HepG2 (cell line): ENCODE measurements at regions not wholly inside any gene's neighbourhood (a gene's known extent, or its start where the extent isn't known, plus 50 kb on each side); places are given as distances from the start of the nearest gene placed in this dataset.

Experiments used
- ATAC-seq: fragments of 200-7000 bp; cut with Tn5 transposase; 3 replicates; pipeline ENCODE4 v1.9.1; 2020; ENCODE audit warnings: mild to moderate bottlenecking, moderate library complexity
- BruUV-seq: library from RNA; stranded (reverse); fragments of 400-500 nt; replicated peaks from 2 replicates; lab custom pipeline; 2021; lab: Mats Ljungman, UMichigan
- CTCF ChIA-PET: fragments of 300-600 bp; formaldehyde crosslinking; extraction: SDS; loops from one replicate; lab custom pipeline; 2021; ENCODE audit warnings: low total read pairs, inconsistent platforms, low intra/inter-chr PET ratio; lab: Yijun Ruan, JAX
- POLR2A ChIA-PET: fragments of 350-600 bp; sonication (Branson Sonifier 250); formaldehyde crosslinking; loops from one replicate; lab custom pipeline; 2020; ENCODE audit warnings: antibody characterized with exemption, inconsistent platforms; lab: Yijun Ruan, JAX
- DNase-seq: peaks from one replicate; pipeline ENCODE4 v3.0.0-alpha.2; 2015; ENCODE audit warnings: low spot score
- FAIRE-seq: peaks from 3 replicates; lab custom pipeline; 2011; peaks lifted over from hg19 to GRCh38; lab: Jason Lieb, UNC
- H2AFZ ChIP-seq: one replicate; pipeline ENCODE4 v1.6.1; 2011; ENCODE audit warnings: low read length, inconsistent platforms
- H3K27ac ChIP-seq: fragments of 300-600 bp; 3 replicates; pipeline ENCODE4 v1.8.0; 2011; ENCODE audit warnings: mixed run types, mild to moderate bottlenecking, mixed read lengths, low read length, inconsistent platforms; ENCODE audit not compliant: insufficient read depth; ENCODE audit errors: extremely low read length
- H3K27me3 ChIP-seq, 2 experiments: fragments of 200-600 bp in 1 of 2; 2 replicates in 1 of 2; 3 replicates in 1 of 2; pipeline versions ENCODE4 v1.6.0 to v1.8.0; 2011; ENCODE audit warnings: low read length in 2 of 2, mild to moderate bottlenecking in 2 of 2, moderate library complexity in 2 of 2, inconsistent platforms in 1 of 2; ENCODE audit not compliant: insufficient read depth in 2 of 2, control insufficient read depth in 1 of 2
- H3K36me3 ChIP-seq, 2 experiments: fragments of 200-600 bp in 1 of 2; replicated peaks in 1 of 2; 2 replicates in 1 of 2; 3 replicates in 1 of 2; pipeline versions ENCODE4 v1.5.1 to v1.8.0; 2011; ENCODE audit warnings: low read length in 2 of 2, inconsistent platforms in 1 of 2; ENCODE audit not compliant: insufficient read depth in 2 of 2, control insufficient read depth in 1 of 2
- H3K4me1 ChIP-seq: 2 replicates; pipeline ENCODE4 v1.5.1; 2012; ENCODE audit warnings: low read length, inconsistent platforms; ENCODE audit not compliant: insufficient read depth
- H3K4me2 ChIP-seq: 2 replicates; pipeline ENCODE4 v1.6.0; 2011; ENCODE audit warnings: low read depth, low read length, inconsistent platforms
- H3K4me3 ChIP-seq, 3 experiments: fragments of 200-600 bp in 1 of 3; sonication (generic), shearing (Covaris generic) in 1 of 3; replicated peaks in 1 of 3; 2 replicates each; pipeline ENCODE4 v1.5.1; 2011 to 2016; ENCODE audit warnings: low read length in 3 of 3, inconsistent platforms in 2 of 3, low read depth in 2 of 3, mild to moderate bottlenecking in 2 of 3, control low read depth in 1 of 3, mixed read lengths in 1 of 3; ENCODE audit not compliant: insufficient read depth in 1 of 3
- H3K79me2 ChIP-seq: one replicate; pipeline ENCODE4 v1.6.1; 2011; ENCODE audit warnings: low read length, inconsistent platforms; ENCODE audit not compliant: insufficient read depth
- H3K9ac ChIP-seq: 2 replicates; pipeline ENCODE4 v1.6.0; 2011; ENCODE audit warnings: mild to moderate bottlenecking, low read depth, low read length, inconsistent platforms; ENCODE audit not compliant: insufficient read depth
- H3K9me3 ChIP-seq: 2 replicates; pipeline ENCODE4 v1.5.1; 2012; ENCODE audit warnings: mild to moderate bottlenecking, low read length
- H4K20me1 ChIP-seq: 2 replicates; pipeline ENCODE4 v1.6.0; 2011; ENCODE audit warnings: inconsistent platforms, mild to moderate bottlenecking, low read length, moderate library complexity; ENCODE audit not compliant: insufficient read depth
- CCDC6 ChIP-seq: sonication (generic); formaldehyde crosslinking; IDR thresholded peaks from 2 replicates; pipeline ENCODE4 v1.8.1; 2022; ENCODE audit warnings: mild to moderate bottlenecking, missing genetic modification reagents, moderate library complexity
- CTCF ChIP-seq: sonication (generic); formaldehyde crosslinking; IDR thresholded peaks from 2 replicates; pipeline ENCODE4 v1.5.0; 2020; ENCODE audit warnings: mild to moderate bottlenecking, missing genetic modification reagents, moderate library complexity
- GABPB1 ChIP-seq: IDR thresholded peaks from 2 replicates; pipeline ENCODE4 v1.6.1; 2016; ENCODE audit warnings: mild to moderate bottlenecking, missing genetic modification reagents, moderate library complexity, missing compliant biosample characterization
- PCBP1 ChIP-seq: fragments of 200-400 bp; formaldehyde crosslinking; IDR thresholded peaks from 2 replicates; pipeline ENCODE4 v1.6.1; 2017; ENCODE audit warnings: mild to moderate bottlenecking, low read depth, low read length, borderline replicate concordance
- SIN3A ChIP-seq: IDR thresholded peaks from 2 replicates; pipeline ENCODE4 v1.6.1; 2011; ENCODE audit warnings: low read depth, mild to moderate bottlenecking, control low read depth, low read length, borderline replicate concordance
- SMARCE1 ChIP-seq: fragments of 450-650 bp; IDR thresholded peaks from 2 replicates; pipeline ENCODE4 v1.6.1; 2017; ENCODE audit warnings: borderline replicate concordance
- SNRNP70 ChIP-seq: fragments of 200-400 bp; formaldehyde crosslinking; IDR thresholded peaks from 2 replicates; pipeline ENCODE4 v1.6.1; 2017; ENCODE audit warnings: mild to moderate bottlenecking, low read depth, low read length, moderate library complexity
- TRIM24 ChIP-seq: sonication (generic); formaldehyde crosslinking; IDR thresholded peaks from 2 replicates; pipeline ENCODE4 v1.8.0; 2022; ENCODE audit warnings: mild to moderate bottlenecking, missing genetic modification reagents
- ZBTB26 ChIP-seq: IDR thresholded peaks from 2 replicates; pipeline ENCODE4 v1.6.1; 2016; ENCODE audit warnings: missing compliant biosample characterization, missing genetic modification reagents, borderline replicate concordance
- ZBTB3 ChIP-seq: sonication (generic); formaldehyde crosslinking; IDR thresholded peaks from 2 replicates; pipeline ENCODE4 v1.4.0; 2020; ENCODE audit warnings: low read depth, mild to moderate bottlenecking, moderate library complexity, missing genetic modification reagents, borderline replicate concordance
- ZNF180 ChIP-seq: sonication (generic); formaldehyde crosslinking; IDR thresholded peaks from 2 replicates; pipeline ENCODE4 v1.4.0; 2020; ENCODE audit warnings: low read depth, missing genetic modification reagents, borderline replicate concordance
- ZNF451 ChIP-seq: sonication (generic); formaldehyde crosslinking; IDR thresholded peaks from 2 replicates; pipeline ENCODE4 v1.5.0; 2020; ENCODE audit warnings: mild to moderate bottlenecking, missing genetic modification reagents
- ZNF580 ChIP-seq: IDR thresholded peaks from 2 replicates; pipeline ENCODE4 v1.6.1; 2016; ENCODE audit warnings: low read depth, borderline replicate concordance
- WGBS: methylation state at CpG from one replicate; pipeline ENCODE4 v1.1.6; 2017; ENCODE audit warnings: low lambda C conversion rate; 5-methylcytosine and 5-hydroxymethylcytosine counted together
- in situ Hi-C: cut with HindIII; loops from 2 replicates; pipeline ENCODE4 v1.10.0; 2017; ENCODE audit warnings: low pct_unique_long_range_greater_than_20kb; ENCODE audit not compliant: extremely low pct_ligation_motif_present
- intact Hi-C: fragments of 100-400 bp; cut with micrococcal nuclease; formaldehyde crosslinking; loops from one replicate; pipeline ENCODE4 v1.10.0; 2022; ENCODE audit not compliant: unreplicated experiment
- TF ChIP-seq, protein P1 (sequence below): sonication (generic); formaldehyde crosslinking; IDR thresholded peaks from 2 replicates; pipeline ENCODE4 v1.5.0; 2020; ENCODE audit warnings: missing genetic modification reagents

- Histone ChIP-seq H3K4me3 (no peak overlapping the region), H3K4me2 (no peak overlapping the region), H3K27ac (no peak overlapping the region), H3K4me1 (peaks cover 7% of the 10 kb centered on the region; the same call in 1 of the 2 replicates), H4K20me1 (no peaks in the 10 kb centered on the region), H2AFZ (no peak overlapping the region), H3K9ac (no peak overlapping the region), H3K36me3 (no peaks in the 10 kb centered on the region), H3K9me3 (no peaks in the 10 kb centered on the region), H3K79me2 (no peaks in the 10 kb centered on the region), H3K27me3 (no peaks in the 10 kb centered on the region)
- FAIRE-seq = no peak
- POLR2A ChIA-PET = no interaction called here
- no TSS peak for BruUV-seq
- in situ Hi-C loops (no loop called here), intact Hi-C loops (no loop called here)
- WGBS = 1% methylated on average over 3 of the region's 3 CpGs
- no peak for TF ChIP-seq SMARCE1
- TF ChIP-seq ZNF451 (CRISPR knock-in tag) = no peak
- no peak for ATAC-seq
- DNase-seq = no peak
- CTCF ChIA-PET = no interaction called here
Observed at GRCh38 chr3:101119535-101119934, 126.3 kb upstream of the ABI3BP start.

DNA sequence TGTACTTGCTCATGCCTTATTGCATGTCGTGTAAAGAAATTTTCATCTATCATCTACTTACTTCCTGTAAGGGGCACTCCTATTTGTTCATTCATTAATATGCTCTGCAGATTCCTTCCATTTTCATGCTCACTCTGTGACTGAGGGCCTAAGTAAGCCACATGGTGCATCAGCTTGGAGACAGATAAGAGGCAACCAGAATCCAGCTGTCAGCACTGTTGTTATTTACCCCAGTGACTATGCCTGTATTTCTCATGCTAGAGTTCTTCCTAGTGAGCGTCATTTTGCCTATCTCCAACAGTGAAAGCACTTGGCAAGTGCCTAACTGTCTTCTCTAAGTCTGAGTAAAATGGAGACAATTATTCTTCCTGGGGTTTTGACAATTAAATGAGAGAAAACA, 124.8 kb upstream of the ABI3BP start:
- Histone ChIP-seq H3K9ac (no peak overlapping the region), H2AFZ (no peak overlapping the region), H3K9me3 (no peaks in the 10 kb centered on the region), H3K4me3 (no peak overlapping the region), H4K20me1 (no peaks in the 10 kb centered on the region), H3K79me2 (no peaks in the 10 kb centered on the region), H3K27me3 (no peaks in the 10 kb centered on the region), H3K36me3 (no peaks in the 10 kb centered on the region), H3K4me1 (peaks cover 5% of the 10 kb centered on the region; the same call in 1 of the 2 replicates), H3K27ac (no peak overlapping the region), H3K4me2 (no peak overlapping the region)
- ATAC-seq (no peak), FAIRE-seq (no peak), DNase-seq (no peak)
- POLR2A ChIA-PET = no interaction called here
- 3% methylated on average over 2 of the region's 2 CpGs for WGBS
- CTCF ChIA-PET = no interaction called here
- intact Hi-C loops = no loop called here
- in situ Hi-C loops = no loop called here
- no TSS peak for BruUV-seq
- no peak for TF ChIP-seq GABPB1 (CRISPR knock-in tag)
- no peak for TF ChIP-seq ZNF580 (CRISPR knock-in tag)
- TF ChIP-seq ZBTB26 (CRISPR knock-in tag) = no peak
- TF ChIP-seq ZNF180 (CRISPR knock-in tag) = no peak
- no peak for TF ChIP-seq TRIM24
- no peak for TF ChIP-seq SIN3A
- TF ChIP-seq CTCF (CRISPR knock-in tag) = no peak
- no peak for TF ChIP-seq CCDC6 (CRISPR knock-in tag)
- TF ChIP-seq ZBTB3 (CRISPR knock-in tag) = no peak
- TF ChIP-seq PCBP1 = no peak
- TF ChIP-seq, protein P1, sequence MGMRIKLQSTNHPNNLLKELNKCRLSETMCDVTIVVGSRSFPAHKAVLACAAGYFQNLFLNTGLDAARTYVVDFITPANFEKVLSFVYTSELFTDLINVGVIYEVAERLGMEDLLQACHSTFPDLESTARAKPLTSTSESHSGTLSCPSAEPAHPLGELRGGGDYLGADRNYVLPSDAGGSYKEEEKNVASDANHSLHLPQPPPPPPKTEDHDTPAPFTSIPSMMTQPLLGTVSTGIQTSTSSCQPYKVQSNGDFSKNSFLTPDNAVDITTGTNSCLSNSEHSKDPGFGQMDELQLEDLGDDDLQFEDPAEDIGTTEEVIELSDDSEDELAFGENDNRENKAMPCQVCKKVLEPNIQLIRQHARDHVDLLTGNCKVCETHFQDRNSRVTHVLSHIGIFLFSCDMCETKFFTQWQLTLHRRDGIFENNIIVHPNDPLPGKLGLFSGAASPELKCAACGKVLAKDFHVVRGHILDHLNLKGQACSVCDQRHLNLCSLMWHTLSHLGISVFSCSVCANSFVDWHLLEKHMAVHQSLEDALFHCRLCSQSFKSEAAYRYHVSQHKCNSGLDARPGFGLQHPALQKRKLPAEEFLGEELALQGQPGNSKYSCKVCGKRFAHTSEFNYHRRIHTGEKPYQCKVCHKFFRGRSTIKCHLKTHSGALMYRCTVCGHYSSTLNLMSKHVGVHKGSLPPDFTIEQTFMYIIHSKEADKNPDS = no peak
- no peak for TF ChIP-seq SNRNP70
